Natural killer cell treated with Interleukin-12 subunit alpha and Interleukin-12 subunit beta and Interleukin-15 and Interleukin-18, amount 100 ng/mL, for 72 hours (primary cell): ENCODE measurements at regions not wholly inside any gene's neighbourhood (a gene's known extent, or its start where the extent isn't known, plus 50 kb on each side); places are given as distances from the start of the nearest gene placed in this dataset.
"Not testable (repeated sequence)": the region's sequence is repeated elsewhere in the genome, so short reads cannot be mapped to it uniquely, and the experiment has no call there.

ENCODE experiments used
- ATAC-seq, 2 donors: fragments of 150-1000 bp; cut with Tn5 transposase in 1 of 2; sonication (Bioruptor Pico), chemical (Tn5 transposase) in 1 of 2; 2 replicates each; pipeline ENCODE4 v1.10.0; 2021
- DNase-seq: peaks from one replicate; pipeline ENCODE4 v3.0.0; 2022; ENCODE audit warnings: low spot score
- H3K27ac Mint-ChIP-seq, 2 donors: 1 replicate in 1 of 2; 2 replicates in 1 of 2; pipeline ENCODE4 v1.8.0; 2022; ENCODE audit warnings: mixed read lengths in 2 of 2, mild to moderate bottlenecking in 1 of 2, moderate library complexity in 1 of 2
- H3K27me3 Mint-ChIP-seq, 2 donors: 1 replicate in 1 of 2; 2 replicates in 1 of 2; pipeline ENCODE4 v1.8.0; 2022; ENCODE audit warnings: mixed read lengths in 2 of 2
- H3K36me3 Mint-ChIP-seq: one replicate; pipeline ENCODE4 v1.8.0; 2022; ENCODE audit warnings: mixed read lengths
- H3K4me1 Mint-ChIP-seq, 2 donors: 1 replicate in 1 of 2; 2 replicates in 1 of 2; pipeline ENCODE4 v1.8.0; 2022; ENCODE audit warnings: low read depth in 2 of 2, mixed read lengths in 2 of 2, mild to moderate bottlenecking in 1 of 2
- H3K4me3 Mint-ChIP-seq: one replicate; pipeline ENCODE4 v1.8.0; 2022; ENCODE audit warnings: mixed read lengths
- H3K9me3 Mint-ChIP-seq: 2 replicates; pipeline ENCODE4 v1.8.0; 2022; ENCODE audit warnings: mixed read lengths

DNA sequence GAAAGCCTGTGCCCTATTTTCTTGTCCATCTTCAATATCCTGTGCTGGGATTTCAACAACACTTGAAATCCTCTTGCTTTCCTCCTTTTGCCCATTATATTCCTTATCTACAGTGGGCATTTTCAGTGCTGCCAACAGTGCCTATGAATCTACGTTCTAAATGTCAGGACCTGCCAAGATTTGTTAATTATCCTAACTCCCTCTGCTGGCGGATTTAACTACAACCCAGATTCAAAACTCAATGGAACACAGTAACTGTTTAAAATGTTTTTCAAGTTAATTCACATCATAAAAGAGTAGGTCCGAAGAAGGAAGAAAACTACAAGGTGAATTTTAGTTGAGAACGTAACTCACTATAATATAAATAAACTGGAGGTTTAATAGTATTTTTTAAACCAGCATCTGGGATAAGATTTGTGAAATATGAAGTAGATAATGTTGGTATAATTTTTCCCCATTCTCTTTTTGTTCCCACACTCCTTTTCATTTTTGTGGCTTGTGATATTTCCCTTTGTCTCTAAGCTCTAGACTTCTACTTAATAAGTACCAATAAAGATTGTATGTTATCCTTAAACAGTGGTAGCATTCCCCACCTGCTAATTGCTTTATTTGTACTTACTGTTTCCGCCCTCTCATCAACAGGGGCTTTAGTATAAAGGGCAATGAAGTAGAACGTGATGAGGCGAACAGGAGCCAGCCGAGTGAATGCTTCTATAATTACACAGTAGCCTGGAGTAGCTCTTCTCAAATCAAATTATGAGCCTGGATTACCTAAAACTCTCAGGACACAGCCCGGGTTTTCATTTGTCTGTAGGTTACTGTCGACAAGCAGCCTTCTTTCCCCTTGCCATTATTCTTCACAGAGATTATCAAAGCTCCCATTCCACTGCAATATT is 302.5 kb upstream of the ATP11B start:
- Mint-ChIP-seq H3K9me3 (no peaks in the 10 kb centered on the region), H3K36me3 (no peaks in the 10 kb centered on the region), H3K4me1 (no peaks in the 10 kb centered on the region), H3K27me3 (no peaks in the 10 kb centered on the region), H3K4me3 (no peak overlapping the region), H3K27ac (no peak overlapping the region)
- no peak for DNase-seq
- ATAC-seq, result no peak

DNA sequence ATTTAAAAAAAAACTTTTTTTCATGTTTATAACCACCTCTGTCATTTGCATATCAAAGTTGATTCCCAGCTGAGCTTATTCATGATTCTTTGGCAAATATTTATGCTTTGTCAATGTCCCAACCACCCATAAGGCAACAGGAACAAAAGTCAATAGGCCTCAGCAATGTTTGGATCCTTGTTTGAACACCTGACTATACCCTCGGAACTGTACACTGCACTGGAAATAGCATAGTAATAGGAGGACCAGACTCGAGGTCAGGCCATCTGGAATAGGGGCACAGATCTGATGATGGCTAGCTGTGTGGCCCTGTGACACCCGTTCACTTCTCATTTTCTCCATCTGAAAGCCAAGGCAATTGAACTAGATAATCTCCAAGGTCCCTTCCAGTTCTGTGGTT is 301.7 kb upstream of the ATP11B start:
- no peak overlapping the region for H3K4me3 Mint-ChIP-seq
- H3K27ac Mint-ChIP-seq, result no peak overlapping the region
- ATAC-seq (no peak), DNase-seq (no peak)
- no peaks in the 10 kb centered on the region for H3K36me3 Mint-ChIP-seq
- no peaks in the 10 kb centered on the region for H3K4me1 Mint-ChIP-seq
- H3K27me3 Mint-ChIP-seq, result no peaks in the 10 kb centered on the region
- H3K9me3 Mint-ChIP-seq, result no peaks in the 10 kb centered on the region

DNA sequence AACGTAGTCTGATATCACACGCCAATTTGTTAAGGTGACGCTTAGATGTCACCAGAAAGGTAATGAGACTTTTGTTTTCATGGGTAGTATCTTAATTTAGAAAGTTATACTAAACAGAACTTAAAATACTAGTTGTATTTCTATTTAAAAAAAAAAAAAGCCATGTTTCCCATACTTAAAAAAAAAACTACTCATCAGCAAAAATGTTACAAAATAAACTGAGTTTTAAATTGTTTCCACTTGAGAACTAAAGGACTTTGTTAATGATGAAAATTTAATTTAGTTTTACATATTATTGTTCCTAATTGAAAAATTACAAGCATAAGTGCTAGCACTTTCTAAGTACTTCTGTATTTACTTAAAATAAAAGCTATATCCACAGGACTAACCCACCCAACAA is 300.8 kb upstream of the ATP11B start:
- ATAC-seq, result no peak
- Mint-ChIP-seq H3K4me3 (no peak overlapping the region), H3K36me3 (no peaks in the 10 kb centered on the region), H3K9me3 (no peaks in the 10 kb centered on the region), H3K4me1 (no peaks in the 10 kb centered on the region), H3K27ac (no peak overlapping the region), H3K27me3 (no peaks in the 10 kb centered on the region)
- DNase-seq, result no peak

DNA sequence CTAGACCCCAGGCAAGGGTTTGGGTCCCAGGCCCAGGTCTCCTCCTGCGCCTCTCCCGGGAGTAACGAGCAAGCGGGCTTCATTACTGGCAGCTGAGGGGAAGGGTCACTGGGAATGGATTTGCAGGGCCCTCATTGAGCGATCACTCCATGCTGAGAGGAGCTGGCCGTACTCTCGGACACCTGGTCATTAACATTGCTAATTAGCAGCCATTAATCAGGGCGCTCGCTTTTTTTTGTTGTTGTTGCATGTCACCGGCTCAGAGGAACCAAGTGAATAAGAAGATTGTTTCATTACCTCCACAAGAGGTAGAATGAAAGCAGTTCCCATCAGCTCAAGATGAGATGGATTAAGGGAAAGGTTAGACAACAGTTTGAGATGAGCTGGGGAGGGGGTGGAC is 293.0 kb upstream of the ATP11B start:
- no peak overlapping the region for H3K4me3 Mint-ChIP-seq
- no peak for DNase-seq
- peaks cover 0 to 1% of the 10 kb centered on the region in 2 donors for H3K27me3 Mint-ChIP-seq
- no peak overlapping the region for H3K27ac Mint-ChIP-seq
- no peaks in the 10 kb centered on the region for H3K9me3 Mint-ChIP-seq
- no peaks in the 10 kb centered on the region for H3K36me3 Mint-ChIP-seq
- no peaks in the 10 kb centered on the region for H3K4me1 Mint-ChIP-seq
- ATAC-seq, result no peak

DNA sequence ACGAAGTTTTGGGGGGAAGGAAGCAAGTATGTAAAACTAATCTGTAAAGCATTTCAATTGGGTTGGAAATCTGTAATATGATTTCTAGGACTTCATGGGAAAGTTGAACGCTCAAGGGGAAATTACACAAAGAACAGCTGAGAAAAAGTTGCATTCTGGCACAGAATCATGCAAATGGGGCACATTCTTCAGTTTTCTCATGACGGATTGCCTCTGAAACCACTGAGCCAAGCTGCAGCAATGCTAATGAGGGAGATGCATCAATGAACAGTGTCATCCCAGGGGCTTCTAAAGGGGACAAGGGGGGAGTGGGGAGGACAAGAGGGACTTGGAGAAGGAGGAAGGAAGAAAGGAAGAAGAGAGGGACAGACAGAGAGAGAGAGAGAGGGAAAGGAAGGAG is 291.4 kb upstream of the ATP11B start:
- H3K27ac Mint-ChIP-seq, result no peak overlapping the region
- no peak for ATAC-seq
- peaks cover 4% of the 10 kb centered on the region for H3K9me3 Mint-ChIP-seq
- H3K4me3 Mint-ChIP-seq, result no peak overlapping the region
- no peaks in the 10 kb centered on the region for H3K4me1 Mint-ChIP-seq
- no peak for DNase-seq
- H3K27me3 Mint-ChIP-seq, result peaks cover 4 to 9% of the 10 kb centered on the region in 2 donors
- no peaks in the 10 kb centered on the region for H3K36me3 Mint-ChIP-seq

DNA sequence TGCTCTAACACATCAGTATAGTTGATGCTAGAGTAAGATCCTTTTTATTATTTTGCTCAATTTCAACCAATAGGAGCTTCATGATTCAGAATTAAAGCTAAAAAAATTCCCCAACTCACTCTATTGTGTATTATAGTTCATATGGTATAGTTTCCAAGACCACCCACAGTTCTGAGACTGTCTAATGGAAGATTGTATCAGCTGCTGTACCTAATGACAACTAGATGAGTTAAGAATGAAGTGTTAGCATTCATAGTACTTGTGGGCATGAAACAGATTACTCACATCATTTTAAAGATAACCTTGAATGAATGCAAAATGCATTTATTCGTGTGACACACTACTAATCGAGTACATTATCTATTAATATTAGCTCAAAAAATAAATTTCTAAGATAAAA is 289.9 kb upstream of the ATP11B start:
- DNase-seq (no peak), ATAC-seq (no peak)
- peaks cover 4 to 9% of the 10 kb centered on the region in 2 donors for H3K27me3 Mint-ChIP-seq
- H3K4me3 Mint-ChIP-seq, result no peak overlapping the region
- H3K36me3 Mint-ChIP-seq, result no peaks in the 10 kb centered on the region
- no peaks in the 10 kb centered on the region for H3K4me1 Mint-ChIP-seq
- H3K27ac Mint-ChIP-seq, result no peak overlapping the region
- H3K9me3 Mint-ChIP-seq, result peaks cover 4% of the 10 kb centered on the region

DNA sequence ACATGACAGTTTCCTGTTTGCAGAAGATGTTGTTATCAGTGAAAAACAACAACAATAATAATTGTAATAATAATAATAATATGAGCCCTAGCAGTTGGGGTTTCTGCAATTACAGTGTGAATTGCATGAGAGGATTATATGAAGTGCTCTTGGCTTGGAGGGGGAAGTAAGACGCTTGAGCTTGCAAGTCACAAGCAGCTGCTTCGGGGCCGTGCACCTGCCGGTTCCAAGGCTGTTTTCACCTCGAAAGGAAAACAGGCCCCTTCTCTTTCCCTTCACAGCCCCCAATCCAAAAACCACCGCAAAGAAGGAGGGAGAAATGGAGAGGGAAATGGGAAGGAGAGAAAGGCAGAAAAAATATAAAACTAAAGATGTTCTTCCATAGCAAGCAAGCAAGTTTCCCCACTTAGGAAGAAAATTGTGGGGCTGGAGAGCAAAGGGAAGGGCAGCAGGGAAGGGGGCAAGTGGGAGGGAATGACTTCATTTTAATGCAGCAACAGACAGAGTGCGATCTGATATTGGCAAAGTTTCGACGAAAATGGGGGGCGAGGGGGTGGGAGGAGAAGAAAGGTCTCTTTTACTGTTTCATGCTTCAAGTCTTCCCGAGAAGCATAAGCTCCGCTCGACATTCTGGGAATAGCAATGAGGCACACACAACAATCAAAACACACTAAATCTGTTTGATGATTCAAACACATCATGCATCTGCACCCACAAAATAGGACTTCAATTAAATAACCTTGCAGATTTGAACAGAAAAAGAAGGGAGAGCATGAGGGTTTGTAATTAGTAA is 284.2 kb upstream of the ATP11B start:
- DNase-seq (no peak), ATAC-seq (no peak)
- Mint-ChIP-seq H3K4me3 (no peak overlapping the region), H3K27ac (no peak overlapping the region), H3K36me3 (no peaks in the 10 kb centered on the region), H3K4me1 (no peaks in the 10 kb centered on the region), H3K9me3 (peaks cover 4% of the 10 kb centered on the region), H3K27me3 (peaks cover 4 to 9% of the 10 kb centered on the region in 2 donors)

DNA sequence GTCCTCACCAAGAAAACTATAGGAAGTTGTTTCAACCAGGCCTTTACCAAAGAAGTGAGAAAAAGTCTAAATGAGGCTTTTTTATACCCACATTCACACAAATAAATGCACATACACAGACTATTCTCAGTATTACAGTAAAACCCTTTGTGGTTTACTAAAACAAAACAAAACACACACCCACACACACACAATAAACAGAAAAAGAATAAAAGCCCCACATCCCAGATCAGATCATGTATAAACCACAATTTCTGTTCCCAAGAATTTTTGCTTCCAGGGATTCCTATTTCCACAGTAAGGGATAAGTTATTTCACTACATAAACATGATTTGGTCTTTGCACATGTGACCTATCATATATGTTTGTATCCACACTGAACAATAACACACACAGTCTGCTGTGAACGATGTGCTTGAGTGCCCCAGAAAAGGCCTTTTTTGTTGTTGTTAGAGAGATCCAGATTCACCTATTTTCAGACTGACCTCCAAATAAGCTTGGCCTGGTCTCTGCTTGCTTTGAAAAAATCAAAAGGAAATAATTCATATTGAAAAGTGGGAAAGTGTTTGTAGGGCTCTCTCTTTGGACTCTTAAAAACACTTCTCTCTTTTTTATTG is 283.4 kb upstream of the ATP11B start:
- no peaks in the 10 kb centered on the region for H3K4me1 Mint-ChIP-seq
- H3K4me3 Mint-ChIP-seq, result no peak overlapping the region
- H3K9me3 Mint-ChIP-seq, result peaks cover 4% of the 10 kb centered on the region
- no peak for ATAC-seq
- no peak for DNase-seq
- peaks cover 4 to 9% of the 10 kb centered on the region in 2 donors for H3K27me3 Mint-ChIP-seq
- no peaks in the 10 kb centered on the region for H3K36me3 Mint-ChIP-seq
- no peak overlapping the region for H3K27ac Mint-ChIP-seq

DNA sequence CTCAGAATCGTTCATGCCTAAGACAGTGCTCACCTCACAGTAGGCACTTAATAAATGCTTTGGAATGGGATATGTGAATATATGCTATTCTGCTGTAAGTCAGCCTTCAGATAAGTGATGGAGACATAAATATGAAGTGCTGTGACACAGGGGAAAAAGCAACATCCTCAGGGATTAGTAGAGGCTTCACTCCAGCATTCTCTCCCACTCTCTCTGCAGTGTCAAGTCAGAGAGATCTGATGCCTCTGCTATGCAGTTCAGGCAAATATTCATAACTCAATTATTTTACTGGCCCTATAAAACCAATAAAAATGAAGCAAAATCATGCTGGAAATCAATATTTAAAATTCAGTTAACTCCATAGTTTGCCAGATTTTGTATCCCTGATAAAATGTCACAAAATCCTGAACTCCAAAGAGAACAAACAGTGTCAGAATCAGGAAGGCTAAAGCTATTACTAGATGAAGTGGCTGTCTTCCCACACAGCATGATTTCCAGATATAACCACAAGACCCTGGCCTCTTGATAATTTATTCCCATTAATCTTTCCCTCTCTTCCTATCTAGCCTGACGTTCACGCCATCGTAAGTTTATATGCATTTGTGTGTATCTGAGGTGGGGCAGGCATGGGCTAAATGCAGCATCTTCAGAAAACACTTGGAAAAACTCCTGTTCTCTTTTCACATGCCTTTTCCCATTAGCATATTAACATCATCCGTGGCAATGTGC is 278.9 kb upstream of the ATP11B start:
- ATAC-seq, result no peak
- no peak overlapping the region for H3K27ac Mint-ChIP-seq
- DNase-seq, result no peak
- H3K4me1 Mint-ChIP-seq, result no peaks in the 10 kb centered on the region
- no peak overlapping the region for H3K4me3 Mint-ChIP-seq
- H3K9me3 Mint-ChIP-seq, result no peaks in the 10 kb centered on the region
- H3K27me3 Mint-ChIP-seq, result no peaks in the 10 kb centered on the region
- no peaks in the 10 kb centered on the region for H3K36me3 Mint-ChIP-seq

DNA sequence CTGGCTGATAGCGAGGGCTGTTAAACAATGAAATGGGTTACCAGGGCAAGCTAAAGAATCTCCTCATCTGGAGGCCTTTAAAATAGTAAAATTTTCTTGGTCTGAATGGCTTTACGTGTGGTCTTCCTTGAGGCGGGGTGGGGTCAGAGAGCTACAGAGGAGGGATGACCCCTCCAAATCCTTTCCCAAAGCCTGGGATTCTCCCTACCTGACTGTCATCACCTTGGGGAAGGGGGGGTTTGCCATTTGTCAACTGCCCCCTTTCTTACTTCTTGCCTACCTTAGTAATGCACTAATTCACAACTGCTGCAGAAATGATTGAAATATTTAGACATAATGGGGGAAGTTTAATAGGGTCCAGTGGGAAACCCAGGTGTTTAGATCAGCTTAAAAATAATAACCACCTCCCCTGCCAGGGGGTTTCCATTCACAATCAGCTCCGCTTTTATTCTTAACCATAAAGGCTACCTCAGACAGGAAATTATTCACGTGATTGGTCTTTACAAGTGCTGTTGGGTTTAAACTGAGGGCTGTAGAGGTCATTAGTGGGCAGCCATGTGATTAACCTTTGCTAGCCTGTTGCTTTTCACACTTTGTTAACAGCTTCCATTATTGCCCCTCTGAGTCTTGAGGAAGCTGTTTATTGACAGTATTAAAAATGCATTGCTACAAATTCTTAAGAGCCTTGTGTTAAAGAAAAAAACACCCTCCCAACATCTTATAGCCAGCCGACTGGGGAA is 276.5 kb upstream of the ATP11B start:
- Mint-ChIP-seq H3K4me1 (no peaks in the 10 kb centered on the region), H3K4me3 (no peak overlapping the region), H3K9me3 (no peaks in the 10 kb centered on the region), H3K27me3 (no peaks in the 10 kb centered on the region), H3K36me3 (no peaks in the 10 kb centered on the region), H3K27ac (no peak overlapping the region)
- ATAC-seq (no peak), DNase-seq (no peak)

DNA sequence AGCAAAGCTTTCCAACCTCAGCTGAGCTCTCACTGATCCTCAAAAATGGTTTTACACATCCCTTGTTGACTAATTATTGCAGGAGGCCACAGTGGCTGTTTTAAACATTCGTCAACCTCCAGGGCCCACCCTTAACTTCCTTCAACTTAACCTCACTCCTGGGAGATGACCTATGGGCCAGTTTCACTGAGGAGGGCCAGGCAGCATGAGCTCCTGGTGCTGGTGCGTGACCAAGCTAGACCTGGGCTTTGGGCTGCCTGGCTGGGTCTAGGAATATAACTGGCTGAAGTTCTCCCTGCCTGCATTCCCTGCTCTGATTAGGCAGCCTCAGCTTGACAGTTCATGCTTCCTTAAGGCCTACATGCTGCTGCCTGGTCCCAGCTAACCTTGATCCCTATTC is 273.7 kb upstream of the ATP11B start:
- DNase-seq (no peak), ATAC-seq (no peak)
- Mint-ChIP-seq H3K27me3 (no peaks in the 10 kb centered on the region), H3K4me1 (no peaks in the 10 kb centered on the region), H3K36me3 (no peaks in the 10 kb centered on the region), H3K4me3 (no peak overlapping the region), H3K9me3 (no peaks in the 10 kb centered on the region), H3K27ac (no peak overlapping the region)

DNA sequence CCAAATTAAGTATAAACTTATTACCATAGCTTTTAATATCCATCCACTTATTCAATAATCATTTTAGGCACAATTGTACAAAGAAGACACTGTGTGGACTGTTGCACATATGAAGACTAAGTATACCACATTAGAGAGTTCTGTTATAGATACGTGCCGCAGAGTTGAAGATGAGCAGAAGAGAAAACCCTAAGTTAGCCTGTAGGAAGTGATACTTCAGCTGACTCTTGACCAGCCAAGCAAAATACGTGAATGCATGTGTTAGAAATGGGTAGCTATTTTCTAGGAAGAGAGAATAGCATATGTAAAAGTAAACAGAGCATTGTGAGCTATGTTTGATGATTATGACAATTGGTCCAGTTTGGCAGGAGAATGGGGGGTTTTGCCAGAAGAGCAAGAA is 272.0 kb upstream of the ATP11B start:
- DNase-seq, result no peak
- Mint-ChIP-seq H3K27ac (no peak overlapping the region), H3K9me3 (no peaks in the 10 kb centered on the region), H3K36me3 (no peaks in the 10 kb centered on the region), H3K4me1 (no peaks in the 10 kb centered on the region), H3K27me3 (no peaks in the 10 kb centered on the region), H3K4me3 (no peak overlapping the region)
- ATAC-seq, result no peak

DNA sequence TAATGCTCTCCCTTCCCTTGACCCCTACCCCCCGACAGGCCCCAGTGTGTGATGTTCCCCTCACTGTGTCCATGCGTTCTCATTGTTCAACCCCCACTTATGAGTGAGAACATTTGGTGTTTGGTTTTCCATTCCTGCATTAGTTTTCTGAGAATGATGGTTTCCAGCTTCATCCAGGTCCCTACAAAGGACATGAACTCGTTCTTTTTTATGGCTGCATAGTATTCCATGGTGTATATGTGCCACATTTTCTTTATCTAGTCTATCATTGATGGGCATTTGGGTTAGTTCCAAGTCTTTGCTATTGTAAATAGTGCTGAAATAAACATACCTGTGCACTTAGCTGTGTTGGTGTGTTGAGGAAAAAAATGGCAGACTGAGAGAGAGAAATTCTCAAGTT is 269.9 kb upstream of the ATP11B start:
- H3K36me3 Mint-ChIP-seq, H3K9me3 Mint-ChIP-seq, H3K27me3 Mint-ChIP-seq, H3K4me3 Mint-ChIP-seq, ATAC-seq, H3K27ac Mint-ChIP-seq, DNase-seq, H3K4me1 Mint-ChIP-seq: not testable (repeated sequence)
